Small intestine (tissue), 7 donors: ENCODE measurements at regions not wholly inside any gene's neighbourhood (a gene's known extent, or its start where the extent isn't known, plus 50 kb on each side); places are given as distances from the start of the nearest gene placed in this dataset.

ENCODE experiments used
- DNase-seq, 2 donors: peaks; one replicate each; pipeline versions ENCODE4 v3.0.0 to v3.0.0-alpha.2; 2013
- FAIRE-seq: peaks from 2 replicates; lab custom pipeline; 2012; peaks lifted over from hg19 to GRCh38; lab: Jason Lieb, UNC
- H3K27ac ChIP-seq, 3 donors: one replicate each; pipeline ENCODE4 v1.5.1; 2013; ENCODE audit warnings: low read length in 2 of 3, mild to moderate bottlenecking in 2 of 3, control low read depth in 1 of 3, inconsistent platforms in 1 of 3, low read depth in 1 of 3, moderate library complexity in 1 of 3
- H3K27me3 ChIP-seq, 3 donors: one replicate each; pipeline ENCODE4 v1.6.1; 2013; ENCODE audit warnings: low read length in 3 of 3, inconsistent platforms in 1 of 3; ENCODE audit not compliant: control insufficient read depth in 3 of 3, insufficient read depth in 3 of 3
- H3K36me3 ChIP-seq, 3 donors: one replicate each; pipeline ENCODE4 v1.6.1; 2013; ENCODE audit warnings: low read length in 3 of 3, inconsistent platforms in 1 of 3, low read depth in 1 of 3, mild to moderate bottlenecking in 1 of 3, moderate library complexity in 1 of 3; ENCODE audit not compliant: control insufficient read depth in 3 of 3, insufficient read depth in 2 of 3
- H3K4me1 ChIP-seq, 3 donors: one replicate each; pipeline ENCODE4 v1.6.1; 2013; ENCODE audit warnings: low read length in 2 of 3, inconsistent platforms in 1 of 3, low read depth in 1 of 3, mild to moderate bottlenecking in 1 of 3, moderate library complexity in 1 of 3; ENCODE audit not compliant: control insufficient read depth in 3 of 3, insufficient read depth in 2 of 3
- H3K4me3 ChIP-seq, 3 donors: one replicate each; pipeline ENCODE4 v1.5.1; 2013; ENCODE audit warnings: low read length in 3 of 3, control low read depth in 1 of 3, inconsistent platforms in 1 of 3, low read depth in 1 of 3, mild to moderate bottlenecking in 1 of 3, moderate library complexity in 1 of 3
- H3K9me3 ChIP-seq, 2 donors: one replicate each; pipeline ENCODE4 v1.6.1; 2013; ENCODE audit warnings: low read depth in 1 of 2, low read length in 1 of 2; ENCODE audit not compliant: control insufficient read depth in 2 of 2, insufficient read depth in 1 of 2
- WGBS, 3 donors: extraction: QIAGEN DNeasy Blood & Tissue Kit; methylation state at CpG; one replicate each; pipeline ENCODE4 v1.1.7; 2013; 5-methylcytosine and 5-hydroxymethylcytosine counted together
- donor health status: healthy with polysubstance abuse.
- donor health status: control.
- donor health status: control.
- donor health status: Bipolar disorder and iron deficiency.
- donor health status: healthy.

DNA sequence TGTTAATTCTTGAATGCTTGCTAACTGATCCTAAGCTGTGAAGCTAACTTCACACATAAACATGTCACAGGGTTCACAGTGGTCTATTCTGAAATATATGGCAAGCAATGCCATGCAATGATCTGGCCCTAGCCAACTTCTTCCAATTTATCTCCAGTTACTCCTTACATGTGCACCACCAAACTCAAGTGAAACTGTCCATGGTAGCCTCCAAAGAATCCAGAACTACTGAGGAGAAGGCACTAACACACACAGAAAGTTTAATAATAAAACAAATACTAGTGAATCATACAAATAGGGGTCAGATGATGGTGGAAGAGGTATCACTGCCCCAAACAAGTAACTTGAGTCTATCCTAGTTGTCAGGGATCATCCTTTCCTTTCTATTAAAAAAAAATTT is 172.6 kb upstream of the RAB4A start:
- no peak for DNase-seq
- Histone ChIP-seq H3K9me3 (peaks cover 0 to 3% of the 10 kb centered on the region in 2 donors), H3K4me1 (peaks cover 0 to 17% (median 0%) of the 10 kb centered on the region in 3 donors), H3K27me3 (no peaks in the 10 kb centered on the region), H3K4me3 (no peak overlapping the region), H3K27ac (no peak overlapping the region), H3K36me3 (no peaks in the 10 kb centered on the region)
- FAIRE-seq, result no peak

DNA sequence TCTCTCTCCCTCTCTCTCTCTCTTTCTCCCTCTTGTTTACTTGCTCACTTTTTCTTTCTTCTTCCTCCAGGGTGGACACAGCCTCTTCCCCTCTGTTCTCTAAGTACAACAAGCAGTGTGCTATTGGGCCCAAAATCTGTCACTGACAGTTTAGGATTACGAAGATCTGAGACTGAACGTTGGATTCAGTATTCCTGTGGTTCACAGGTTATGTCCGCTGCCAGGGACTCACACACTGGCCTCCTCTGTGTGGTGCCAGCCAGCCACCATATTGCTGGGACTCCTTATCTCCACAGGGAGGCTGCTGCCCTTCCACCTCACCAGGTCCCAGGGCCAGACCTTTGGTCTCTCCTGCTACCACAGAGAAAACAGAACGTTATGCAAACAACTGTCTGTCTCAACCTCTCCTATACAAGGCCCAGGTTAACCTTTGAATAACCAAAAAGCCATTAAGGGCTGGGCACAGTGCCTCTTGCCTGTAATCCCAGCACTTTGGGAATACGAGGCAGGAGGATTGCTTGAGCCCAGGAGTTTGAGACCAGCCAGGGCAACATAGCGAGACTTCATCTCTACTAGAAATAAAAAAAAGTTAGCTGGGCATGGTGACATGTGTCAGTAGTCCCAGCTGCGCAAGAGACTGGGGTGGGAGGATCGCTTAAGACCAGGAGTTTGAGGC is 171.9 kb upstream of the RAB4A start:
- no peak for FAIRE-seq
- H3K27ac ChIP-seq, result peak overlapping the region in 1 of 3 donors; percentile 15

DNA sequence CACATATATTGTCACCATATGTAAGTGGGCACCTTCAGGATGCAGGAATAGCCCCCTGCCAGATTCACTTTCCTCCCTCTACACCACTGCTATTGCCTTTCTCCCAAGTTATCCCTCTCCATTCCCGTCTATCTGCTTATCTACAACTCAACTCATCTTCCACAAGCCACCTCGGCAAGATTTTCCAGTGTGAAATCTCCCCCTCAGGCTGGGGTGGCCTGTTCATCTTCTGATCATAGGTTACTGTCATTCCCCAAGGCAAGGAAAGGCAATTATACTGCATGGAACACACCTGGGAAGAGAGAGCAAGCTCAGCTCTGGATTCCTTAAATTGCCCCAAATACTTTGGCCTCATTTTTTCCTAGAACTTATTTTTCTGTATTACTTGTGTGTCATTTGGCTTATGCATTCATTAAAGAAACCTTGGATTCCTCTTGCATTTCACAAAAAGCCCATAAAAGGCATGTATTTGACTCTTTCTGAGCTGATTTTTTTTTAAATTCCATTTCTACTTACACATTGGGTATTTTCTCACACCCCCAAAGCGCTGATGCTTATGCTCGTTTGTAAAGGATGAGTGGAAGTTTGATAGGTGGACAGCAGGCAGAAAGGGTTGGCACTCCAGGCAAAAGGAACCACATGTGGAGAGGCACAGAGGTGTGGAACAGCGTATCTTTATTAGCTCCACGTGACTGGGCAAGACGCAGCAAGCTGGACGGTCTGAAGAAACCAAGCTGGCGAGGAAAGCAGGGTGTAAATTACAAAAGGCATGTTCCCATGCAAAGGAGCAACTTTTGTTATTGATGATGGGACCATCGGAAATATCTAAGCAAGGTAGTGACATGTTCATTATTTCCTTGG is 169.7 kb upstream of the RAB4A start:
- no peak for DNase-seq
- no peak for FAIRE-seq

More for the DNA sequence above, 171.9 kb upstream of the RAB4A start:
- H3K9me3 ChIP-seq, result peaks cover 0 to 3% of the 10 kb centered on the region in 2 donors
- no peaks in the 10 kb centered on the region for H3K36me3 ChIP-seq
- WGBS, 3 donors, result 57 to 72% (median 65%) methylated on average over 8 of the region's 8 CpGs
- no peak overlapping the region for H3K4me3 ChIP-seq
- peak; percentile 41 to 81 for DNase-seq
- H3K4me1 ChIP-seq, result peaks cover 0 to 10% (median 0%) of the 10 kb centered on the region in 3 donors
- no peaks in the 10 kb centered on the region for H3K27me3 ChIP-seq

DNA sequence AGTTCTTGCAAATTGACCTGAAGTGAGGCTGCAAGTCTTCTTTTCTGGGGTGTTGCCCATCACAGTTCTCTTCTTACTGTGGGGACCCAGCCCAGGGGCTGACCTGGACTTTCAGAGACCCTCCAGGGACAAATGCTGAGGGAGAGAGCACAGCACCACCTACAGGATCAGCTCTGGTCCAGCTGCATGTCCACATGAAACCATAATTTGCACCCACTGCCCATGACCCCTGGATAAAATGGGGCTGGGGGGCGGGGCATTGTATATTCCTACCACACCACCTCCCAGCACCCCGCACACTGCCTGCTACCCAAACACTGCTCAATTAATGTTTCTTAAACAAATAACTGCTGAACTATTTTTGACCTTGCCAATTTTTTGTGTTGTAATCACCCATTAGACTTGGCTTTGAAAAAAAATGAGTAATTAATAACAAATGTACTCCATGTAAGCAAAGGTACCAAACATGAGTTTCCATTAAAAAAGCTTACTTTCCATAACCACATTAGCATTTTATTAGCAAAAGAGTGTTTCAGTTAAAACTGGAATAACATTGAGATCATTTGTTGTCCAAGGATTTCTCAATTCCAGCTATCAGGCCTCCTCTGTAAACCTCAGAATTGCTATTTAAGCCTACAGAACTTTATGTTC is 168.0 kb upstream of the RAB4A start:
- Histone ChIP-seq H3K27me3 (no peaks in the 10 kb centered on the region), H3K4me1 (peaks cover 0 to 10% (median 0%) of the 10 kb centered on the region in 3 donors), H3K27ac (no peak overlapping the region), H3K4me3 (no peak overlapping the region), H3K36me3 (no peaks in the 10 kb centered on the region), H3K9me3 (peaks cover 0 to 5% of the 10 kb centered on the region in 2 donors)
- FAIRE-seq (no peak), DNase-seq (no peak)
- WGBS, 3 donors, result 83 to 89% (median 87%) methylated on average over 2 of the region's 2 CpGs

More for the DNA sequence above, 169.7 kb upstream of the RAB4A start:
- no peak overlapping the region for H3K27ac ChIP-seq
- H3K36me3 ChIP-seq, result no peaks in the 10 kb centered on the region
- H3K4me3 ChIP-seq, result no peak overlapping the region
- peaks cover 0 to 5% of the 10 kb centered on the region in 2 donors for H3K9me3 ChIP-seq
- WGBS, 3 donors, result 89 to 92% (median 92%) methylated on average over 10 of the region's 10 CpGs
- peaks cover 0 to 10% (median 0%) of the 10 kb centered on the region in 3 donors for H3K4me1 ChIP-seq
- H3K27me3 ChIP-seq, result no peaks in the 10 kb centered on the region

DNA sequence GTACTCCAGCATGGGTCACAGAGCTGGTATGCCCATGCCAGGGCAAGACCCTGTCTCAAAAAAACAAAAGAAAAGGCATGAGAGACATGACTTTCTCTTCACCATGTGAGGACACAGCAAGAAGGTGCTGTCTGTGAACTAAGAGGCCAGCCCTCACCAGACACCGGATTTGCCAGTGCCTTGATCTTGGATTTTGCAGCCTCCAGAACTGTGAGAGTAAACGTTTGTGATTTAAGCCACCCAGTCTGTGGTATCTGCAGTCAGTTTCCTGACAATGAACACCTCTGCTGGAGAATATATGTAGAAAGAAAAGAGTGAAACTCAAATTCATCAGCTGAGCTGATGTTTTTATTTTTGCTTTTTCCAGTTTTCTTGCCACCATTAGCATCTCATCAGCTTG is 166.3 kb upstream of the RAB4A start:
- FAIRE-seq (no peak), DNase-seq (no peak)
- Histone ChIP-seq H3K36me3 (no peaks in the 10 kb centered on the region), H3K4me3 (no peak overlapping the region), H3K27me3 (no peaks in the 10 kb centered on the region), H3K27ac (no peak overlapping the region), H3K9me3 (peaks cover 0 to 5% of the 10 kb centered on the region in 2 donors), H3K4me1 (peaks cover 0 to 16% (median 0%) of the 10 kb centered on the region in 3 donors)
- 72 to 83% (median 76%) methylated on average over 2 of the region's 2 CpGs for WGBS, 3 donors

DNA sequence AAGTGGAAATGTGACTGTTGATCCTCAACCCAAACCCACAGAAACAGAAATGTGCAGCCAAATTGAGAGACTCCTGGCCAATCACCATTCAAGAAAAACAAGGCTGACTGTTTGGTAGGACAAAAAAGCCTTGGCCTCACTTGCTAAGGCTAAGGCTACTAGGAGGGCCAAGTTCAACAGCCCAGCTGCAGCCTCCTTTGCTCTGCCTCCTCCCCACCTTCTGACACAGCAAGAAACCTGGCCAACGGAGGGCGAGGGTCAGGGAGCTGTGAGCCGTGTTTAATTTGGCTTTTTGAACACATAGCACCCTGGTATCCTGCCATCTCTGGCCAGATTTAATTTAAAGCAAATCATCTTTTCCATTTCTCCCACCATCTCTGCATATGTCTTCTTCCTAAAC is 165.8 kb upstream of the RAB4A start:
- FAIRE-seq (no peak), DNase-seq (no peak)
- Histone ChIP-seq H3K4me1 (peaks cover 0 to 14% (median 0%) of the 10 kb centered on the region in 3 donors), H3K36me3 (no peaks in the 10 kb centered on the region), H3K27me3 (no peaks in the 10 kb centered on the region), H3K9me3 (peaks cover 0 to 5% of the 10 kb centered on the region in 2 donors), H3K4me3 (no peak overlapping the region), H3K27ac (no peak overlapping the region)
- 40 to 67% (median 65%) methylated on average over 3 of the region's 3 CpGs for WGBS, 3 donors

DNA sequence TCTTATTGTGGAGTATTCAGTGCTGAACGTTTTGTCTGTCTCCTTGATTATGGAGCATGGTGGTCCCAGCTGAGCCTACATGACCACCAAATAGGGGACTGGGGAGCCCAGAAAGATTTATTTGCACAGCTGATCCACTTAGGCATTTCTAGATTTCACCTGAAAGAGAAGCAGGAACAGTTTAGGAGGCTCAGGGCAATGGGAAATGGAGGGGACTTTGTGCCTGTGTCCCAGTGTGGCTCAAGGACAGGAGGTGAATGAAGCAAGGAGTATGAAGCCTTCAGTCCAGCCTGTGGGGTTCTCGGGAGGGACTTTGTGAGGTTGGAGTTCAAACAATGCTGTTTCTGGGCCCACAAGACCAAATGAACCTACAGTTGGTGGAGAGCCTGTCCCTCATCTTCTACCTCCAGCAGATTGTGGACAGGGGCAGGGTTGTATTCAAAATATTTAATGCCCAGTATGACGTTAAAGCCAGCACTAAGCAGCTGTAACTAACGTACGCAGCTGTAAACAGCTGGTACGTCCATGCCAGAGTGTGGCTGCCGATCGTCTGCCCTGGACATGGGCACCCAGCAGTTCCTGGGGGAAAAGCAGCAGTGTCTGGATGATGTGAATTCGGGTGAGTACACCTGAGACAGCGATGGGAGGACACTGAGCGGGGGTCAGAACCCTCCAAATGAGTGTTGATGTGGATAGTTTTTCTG is 164.9 kb upstream of the RAB4A start:
- no peaks in the 10 kb centered on the region for H3K36me3 ChIP-seq
- no peak overlapping the region for H3K4me3 ChIP-seq
- H3K4me1 ChIP-seq, result peaks cover 0 to 14% (median 0%) of the 10 kb centered on the region in 3 donors
- H3K9me3 ChIP-seq, result peaks cover 0 to 5% of the 10 kb centered on the region in 2 donors
- no peak for FAIRE-seq
- no peak for DNase-seq
- H3K27me3 ChIP-seq, result no peaks in the 10 kb centered on the region
- H3K27ac ChIP-seq, result no peak overlapping the region
- WGBS, 3 donors, result 80 to 86% (median 84%) methylated on average over 11 of the region's 11 CpGs
